Liver (tissue), 8 donors: ENCODE measurements at regions not wholly inside any gene's neighbourhood (a gene's known extent, or its start where the extent isn't known, plus 50 kb on each side); places are given as distances from the start of the nearest gene placed in this dataset.

Experiments used
- DNase-seq: peaks from one replicate; pipeline ENCODE4 v3.0.0-alpha.2; 2017; ENCODE audit warnings: low spot score
- H3K27ac ChIP-seq, 2 donors: one replicate each; pipeline ENCODE4 v1.7.0; 2013; ENCODE audit warnings: inconsistent platforms in 2 of 2, low read length in 2 of 2, control low read depth in 1 of 2, low read depth in 1 of 2, mild to moderate bottlenecking in 1 of 2
- H3K27me3 ChIP-seq, 4 donors: one replicate each; pipeline versions ENCODE4 v1.6.1 to v1.7.0; 2013; ENCODE audit warnings: low read length in 3 of 4, inconsistent platforms in 1 of 4, mild to moderate bottlenecking in 1 of 4, moderate library complexity in 1 of 4; ENCODE audit not compliant: control insufficient read depth in 4 of 4, insufficient read depth in 4 of 4
- H3K36me3 ChIP-seq, 4 donors: one replicate each; pipeline versions ENCODE4 v1.6.1 to v1.7.0; 2013; ENCODE audit warnings: low read length in 3 of 4, mild to moderate bottlenecking in 3 of 4, low read depth in 1 of 4, moderate library complexity in 1 of 4; ENCODE audit not compliant: control insufficient read depth in 4 of 4, insufficient read depth in 3 of 4
- H3K4me1 ChIP-seq, 4 donors: one replicate each; pipeline versions ENCODE4 v1.6.1 to v1.7.0; 2013; ENCODE audit warnings: low read length in 3 of 4, mild to moderate bottlenecking in 3 of 4, moderate library complexity in 1 of 4; ENCODE audit not compliant: control insufficient read depth in 4 of 4, insufficient read depth in 4 of 4
- H3K4me3 ChIP-seq, 3 donors: one replicate each; pipeline versions ENCODE4 v1.6.1 to v1.7.0; 2013; ENCODE audit warnings: low read length in 3 of 3, control low read depth in 1 of 3, low read depth in 1 of 3, mild to moderate bottlenecking in 1 of 3
- H3K9ac ChIP-seq, 2 donors: one replicate each; pipeline ENCODE4 v1.7.0; 2013; ENCODE audit warnings: low read length in 2 of 2, mild to moderate bottlenecking in 2 of 2, moderate library complexity in 2 of 2, control low read depth in 1 of 2, low read depth in 1 of 2
- H3K9me3 ChIP-seq, 4 donors: one replicate each; pipeline versions ENCODE4 v1.6.1 to v1.7.0; 2013; ENCODE audit warnings: low read length in 3 of 4; ENCODE audit not compliant: control insufficient read depth in 4 of 4
- EGR1 ChIP-seq, 2 donors: IDR thresholded peaks; 2 replicates each; pipeline ENCODE4 v1.6.1; 2016 to 2018; ENCODE audit warnings: antibody characterized with exemption in 2 of 2, low read depth in 2 of 2
- FOXA1 ChIP-seq: IDR thresholded peaks from 2 replicates; pipeline ENCODE4 v1.6.1; 2016; ENCODE audit warnings: antibody characterized with exemption
- FOXA2 ChIP-seq: IDR thresholded peaks from 2 replicates; pipeline ENCODE4 v1.6.1; 2016; ENCODE audit warnings: antibody characterized with exemption
- GABPA ChIP-seq, 2 donors: IDR thresholded peaks in 1 of 2; conservative IDR thresholded peaks in 1 of 2; 2 replicates each; pipeline ENCODE4 v1.6.1; 2016; ENCODE audit warnings: antibody characterized with exemption in 2 of 2, mild to moderate bottlenecking in 1 of 2, moderate library complexity in 1 of 2
- HNF4A ChIP-seq, 2 donors: conservative IDR thresholded peaks; 2 replicates each; pipeline ENCODE4 v1.6.1; 2016; ENCODE audit warnings: antibody characterized with exemption in 2 of 2, mild to moderate bottlenecking in 2 of 2
- HNF4G ChIP-seq: IDR thresholded peaks from 2 replicates; pipeline ENCODE4 v1.6.1; 2016; ENCODE audit warnings: antibody characterized with exemption
- JUND ChIP-seq, 2 donors: IDR thresholded peaks; 2 replicates each; pipeline ENCODE4 v1.6.1; 2016; ENCODE audit warnings: antibody characterized with exemption in 2 of 2
- NR2F2 ChIP-seq: IDR thresholded peaks from 2 replicates; pipeline ENCODE4 v1.6.1; 2016; ENCODE audit warnings: antibody characterized with exemption
- RAD21 ChIP-seq, 2 donors: IDR thresholded peaks; 2 replicates each; pipeline ENCODE4 v1.6.1; 2016; ENCODE audit warnings: antibody characterized with exemption in 2 of 2, mild to moderate bottlenecking in 2 of 2
- RXRA ChIP-seq, 2 donors: IDR thresholded peaks; 2 replicates each; pipeline ENCODE4 v1.6.1; 2017 to 2018; ENCODE audit warnings: antibody characterized with exemption in 2 of 2, mild to moderate bottlenecking in 1 of 2
- SP1 ChIP-seq: IDR thresholded peaks from 2 replicates; pipeline ENCODE4 v1.6.1; 2018; ENCODE audit warnings: antibody characterized with exemption, mild to moderate bottlenecking
- TAF1 ChIP-seq: conservative IDR thresholded peaks from 2 replicates; pipeline ENCODE4 v1.6.1; 2016; ENCODE audit warnings: antibody characterized with exemption, mild to moderate bottlenecking
- YY1 ChIP-seq: IDR thresholded peaks from 2 replicates; pipeline ENCODE4 v1.6.1; 2016; ENCODE audit warnings: antibody characterized with exemption, mild to moderate bottlenecking
- WGBS: extraction: QIAGEN DNeasy Blood & Tissue Kit; methylation state at CpG from one replicate; pipeline ENCODE4 v1.1.7; 2013; 5-methylcytosine and 5-hydroxymethylcytosine counted together
- TF ChIP-seq, protein P1 (sequence below): IDR thresholded peaks from 2 replicates; pipeline ENCODE4 v1.6.1; 2016; ENCODE audit warnings: antibody characterized with exemption
- TF ChIP-seq, protein P2 (sequence below): IDR thresholded peaks from 2 replicates; pipeline ENCODE4 v1.6.1; 2016; ENCODE audit warnings: antibody characterized with exemption
- TF ChIP-seq, protein P3 (sequence below): fragments of 150-350 bp; IDR thresholded peaks from 2 replicates; pipeline ENCODE4 v1.5.1; 2017; ENCODE audit warnings: improper control_type of control experiment, low read depth, low read length; ENCODE audit not compliant: missing input control
- TF ChIP-seq, protein P4 (sequence below): IDR thresholded peaks from 2 replicates; pipeline ENCODE4 v1.6.1; 2016; ENCODE audit warnings: antibody characterized with exemption, mild to moderate bottlenecking
- TF ChIP-seq, protein P5 (sequence below): IDR thresholded peaks from 2 replicates; pipeline ENCODE4 v1.6.1; 2016; ENCODE audit warnings: antibody characterized with exemption
- donor health status: healthy.
- donor health status: healthy.
- donor health status: healthy.
- donor health status: healthy.
- donor health status: healthy.

DNA sequence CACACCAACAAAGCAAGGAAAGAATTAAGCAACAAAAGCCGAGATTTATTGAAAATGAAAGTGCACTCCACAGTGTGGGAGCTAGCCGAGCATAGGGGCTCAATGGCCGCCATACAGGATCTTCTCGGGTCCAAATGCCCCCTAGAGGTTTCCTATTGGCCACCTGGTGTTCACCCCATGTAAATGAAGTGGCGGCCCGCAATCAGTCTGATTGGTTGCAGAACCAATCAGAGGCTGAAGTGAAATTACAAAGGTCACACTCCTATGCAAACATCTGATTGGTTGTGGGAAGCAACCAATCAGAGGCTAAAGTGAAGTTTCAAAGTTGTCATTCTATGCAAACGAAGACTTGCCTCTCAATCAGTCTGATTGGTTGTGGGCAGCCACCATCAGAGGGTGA is 61.8 kb upstream of the SLC35B4 start:
- H3K27ac ChIP-seq, result no peak overlapping the region
- no peaks in the 10 kb centered on the region for H3K27me3 ChIP-seq
- WGBS, result 94% methylated on average over 7 of the region's 7 CpGs
- no peak for TF ChIP-seq GABPA (IDR thresholded peaks at IDR 0.05 in 1 of 2, conservative IDR thresholded peaks at IDR 0.05 in 1 of 2)
- TF ChIP-seq, protein P1, sequence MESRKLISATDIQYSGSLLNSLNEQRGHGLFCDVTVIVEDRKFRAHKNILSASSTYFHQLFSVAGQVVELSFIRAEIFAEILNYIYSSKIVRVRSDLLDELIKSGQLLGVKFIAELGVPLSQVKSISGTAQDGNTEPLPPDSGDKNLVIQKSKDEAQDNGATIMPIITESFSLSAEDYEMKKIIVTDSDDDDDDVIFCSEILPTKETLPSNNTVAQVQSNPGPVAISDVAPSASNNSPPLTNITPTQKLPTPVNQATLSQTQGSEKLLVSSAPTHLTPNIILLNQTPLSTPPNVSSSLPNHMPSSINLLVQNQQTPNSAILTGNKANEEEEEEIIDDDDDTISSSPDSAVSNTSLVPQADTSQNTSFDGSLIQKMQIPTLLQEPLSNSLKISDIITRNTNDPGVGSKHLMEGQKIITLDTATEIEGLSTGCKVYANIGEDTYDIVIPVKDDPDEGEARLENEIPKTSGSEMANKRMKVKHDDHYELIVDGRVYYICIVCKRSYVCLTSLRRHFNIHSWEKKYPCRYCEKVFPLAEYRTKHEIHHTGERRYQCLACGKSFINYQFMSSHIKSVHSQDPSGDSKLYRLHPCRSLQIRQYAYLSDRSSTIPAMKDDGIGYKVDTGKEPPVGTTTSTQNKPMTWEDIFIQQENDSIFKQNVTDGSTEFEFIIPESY, result no peak
- TF ChIP-seq HNF4A (conservative IDR thresholded peaks at IDR 0.05), result no peak
- TF ChIP-seq RXRA (IDR thresholded peaks at IDR 0.05), result no peak
- no peak for TF ChIP-seq FOXA2
- no peak for TF ChIP-seq FOXA1
- TF ChIP-seq NR2F2, result no peak
- TF ChIP-seq HNF4G, result no peak
- TF ChIP-seq SP1, result no peak
- TF ChIP-seq, protein P2, sequence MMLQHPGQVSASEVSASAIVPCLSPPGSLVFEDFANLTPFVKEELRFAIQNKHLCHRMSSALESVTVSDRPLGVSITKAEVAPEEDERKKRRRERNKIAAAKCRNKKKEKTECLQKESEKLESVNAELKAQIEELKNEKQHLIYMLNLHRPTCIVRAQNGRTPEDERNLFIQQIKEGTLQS, result no peak
- TF ChIP-seq TAF1, result no peak
- TF ChIP-seq, protein P3, sequence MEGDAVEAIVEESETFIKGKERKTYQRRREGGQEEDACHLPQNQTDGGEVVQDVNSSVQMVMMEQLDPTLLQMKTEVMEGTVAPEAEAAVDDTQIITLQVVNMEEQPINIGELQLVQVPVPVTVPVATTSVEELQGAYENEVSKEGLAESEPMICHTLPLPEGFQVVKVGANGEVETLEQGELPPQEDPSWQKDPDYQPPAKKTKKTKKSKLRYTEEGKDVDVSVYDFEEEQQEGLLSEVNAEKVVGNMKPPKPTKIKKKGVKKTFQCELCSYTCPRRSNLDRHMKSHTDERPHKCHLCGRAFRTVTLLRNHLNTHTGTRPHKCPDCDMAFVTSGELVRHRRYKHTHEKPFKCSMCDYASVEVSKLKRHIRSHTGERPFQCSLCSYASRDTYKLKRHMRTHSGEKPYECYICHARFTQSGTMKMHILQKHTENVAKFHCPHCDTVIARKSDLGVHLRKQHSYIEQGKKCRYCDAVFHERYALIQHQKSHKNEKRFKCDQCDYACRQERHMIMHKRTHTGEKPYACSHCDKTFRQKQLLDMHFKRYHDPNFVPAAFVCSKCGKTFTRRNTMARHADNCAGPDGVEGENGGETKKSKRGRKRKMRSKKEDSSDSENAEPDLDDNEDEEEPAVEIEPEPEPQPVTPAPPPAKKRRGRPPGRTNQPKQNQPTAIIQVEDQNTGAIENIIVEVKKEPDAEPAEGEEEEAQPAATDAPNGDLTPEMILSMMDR, result no peak
- H3K4me1 ChIP-seq, result peaks cover 3 to 20% (median 8%) of the 10 kb centered on the region in 4 donors
- no peaks in the 10 kb centered on the region for H3K9me3 ChIP-seq
- DNase-seq, result no peak
- no peak overlapping the region for H3K9ac ChIP-seq
- H3K4me3 ChIP-seq, result no peak overlapping the region
- no peaks in the 10 kb centered on the region for H3K36me3 ChIP-seq

DNA sequence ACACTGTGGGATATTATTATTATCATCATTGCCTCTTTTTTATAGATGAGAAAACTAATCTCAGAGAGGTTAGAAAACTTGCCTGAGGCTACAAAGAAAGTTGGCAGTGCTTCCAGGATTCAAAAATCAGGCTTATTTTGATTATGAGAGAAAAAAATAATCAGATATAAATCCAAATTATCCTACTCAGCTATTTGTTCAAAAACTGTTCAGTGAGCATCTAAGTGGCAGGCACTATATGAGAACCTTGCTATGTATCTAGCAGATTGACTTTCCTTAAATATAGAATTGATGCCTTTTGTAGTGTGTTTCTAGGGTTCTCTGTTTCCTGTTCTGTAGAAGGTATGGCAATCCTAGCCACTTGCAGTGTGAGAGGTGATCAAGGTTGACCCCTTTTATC is 60.0 kb upstream of the SLC35B4 start:
- Histone ChIP-seq H3K4me1 (peaks cover 3 to 20% (median 9%) of the 10 kb centered on the region in 4 donors), H3K27me3 (no peaks in the 10 kb centered on the region), H3K9me3 (no peaks in the 10 kb centered on the region), H3K36me3 (no peaks in the 10 kb centered on the region), H3K4me3 (no peak overlapping the region), H3K9ac (no peak overlapping the region), H3K27ac (no peak overlapping the region)
- TF ChIP-seq FOXA2 (no peak), HNF4G (no peak), RXRA (IDR thresholded peaks at IDR 0.05) (no peak), NR2F2 (no peak), RAD21 (IDR thresholded peaks at IDR 0.05) (no peak), JUND (IDR thresholded peaks at IDR 0.05) (no peak), TAF1 (no peak), YY1 (no peak), EGR1 (IDR thresholded peaks at IDR 0.05; ENCODE audit: low read depth in 2 of 2) (no peak), HNF4A (conservative IDR thresholded peaks at IDR 0.05) (no peak), FOXA1 (no peak), GABPA (IDR thresholded peaks at IDR 0.05 in 1 of 2, conservative IDR thresholded peaks at IDR 0.05 in 1 of 2) (no peak), SP1 (no peak)
- TF ChIP-seq, protein P2, result no peak
- TF ChIP-seq, protein P1, result no peak
- TF ChIP-seq, protein P4, sequence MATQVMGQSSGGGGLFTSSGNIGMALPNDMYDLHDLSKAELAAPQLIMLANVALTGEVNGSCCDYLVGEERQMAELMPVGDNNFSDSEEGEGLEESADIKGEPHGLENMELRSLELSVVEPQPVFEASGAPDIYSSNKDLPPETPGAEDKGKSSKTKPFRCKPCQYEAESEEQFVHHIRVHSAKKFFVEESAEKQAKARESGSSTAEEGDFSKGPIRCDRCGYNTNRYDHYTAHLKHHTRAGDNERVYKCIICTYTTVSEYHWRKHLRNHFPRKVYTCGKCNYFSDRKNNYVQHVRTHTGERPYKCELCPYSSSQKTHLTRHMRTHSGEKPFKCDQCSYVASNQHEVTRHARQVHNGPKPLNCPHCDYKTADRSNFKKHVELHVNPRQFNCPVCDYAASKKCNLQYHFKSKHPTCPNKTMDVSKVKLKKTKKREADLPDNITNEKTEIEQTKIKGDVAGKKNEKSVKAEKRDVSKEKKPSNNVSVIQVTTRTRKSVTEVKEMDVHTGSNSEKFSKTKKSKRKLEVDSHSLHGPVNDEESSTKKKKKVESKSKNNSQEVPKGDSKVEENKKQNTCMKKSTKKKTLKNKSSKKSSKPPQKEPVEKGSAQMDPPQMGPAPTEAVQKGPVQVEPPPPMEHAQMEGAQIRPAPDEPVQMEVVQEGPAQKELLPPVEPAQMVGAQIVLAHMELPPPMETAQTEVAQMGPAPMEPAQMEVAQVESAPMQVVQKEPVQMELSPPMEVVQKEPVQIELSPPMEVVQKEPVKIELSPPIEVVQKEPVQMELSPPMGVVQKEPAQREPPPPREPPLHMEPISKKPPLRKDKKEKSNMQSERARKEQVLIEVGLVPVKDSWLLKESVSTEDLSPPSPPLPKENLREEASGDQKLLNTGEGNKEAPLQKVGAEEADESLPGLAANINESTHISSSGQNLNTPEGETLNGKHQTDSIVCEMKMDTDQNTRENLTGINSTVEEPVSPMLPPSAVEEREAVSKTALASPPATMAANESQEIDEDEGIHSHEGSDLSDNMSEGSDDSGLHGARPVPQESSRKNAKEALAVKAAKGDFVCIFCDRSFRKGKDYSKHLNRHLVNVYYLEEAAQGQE, result no peak
- TF ChIP-seq, protein P3, result no peak
- TF ChIP-seq, protein P5, sequence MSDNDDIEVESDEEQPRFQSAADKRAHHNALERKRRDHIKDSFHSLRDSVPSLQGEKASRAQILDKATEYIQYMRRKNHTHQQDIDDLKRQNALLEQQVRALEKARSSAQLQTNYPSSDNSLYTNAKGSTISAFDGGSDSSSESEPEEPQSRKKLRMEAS, result no peak
- no peak for DNase-seq
